ENCODE measurements at regions not wholly inside any gene's neighbourhood (a gene's known extent, or its start where the extent isn't known, plus 50 kb on each side); places are given as distances from the start of the nearest gene placed in this dataset.

- no peak for TF ChIP-seq CTCF (conservative IDR thresholded peaks at IDR 0.05; ENCODE audit: low read depth, low read length)
- DNase-seq (ENCODE audit: low read depth), result no peak
- H3K4me3 ChIP-seq (ENCODE audit: low read depth, low read length), result no peak overlapping the region
Observed at GRCh38 chrY:7807516-7807870, 895.9 kb upstream of the AMELY start.

GRCh38 chrY:7806592-7807515, 895.3 kb upstream of the AMELY start:
- no peak for TF ChIP-seq CTCF (conservative IDR thresholded peaks at IDR 0.05; ENCODE audit: low read depth, low read length)
- DNase-seq (ENCODE audit: low read depth), result no peak
- H3K4me3 ChIP-seq (ENCODE audit: low read depth, low read length), result no peak overlapping the region

- no peak overlapping the region for H3K4me3 ChIP-seq (ENCODE audit: low read depth, low read length)
- TF ChIP-seq CTCF (conservative IDR thresholded peaks at IDR 0.05; ENCODE audit: low read depth, low read length), result no peak
- no peak for DNase-seq (ENCODE audit: low read depth)
Observed at GRCh38 chrY:7805624-7806023, 894.1 kb upstream of the AMELY start.

GRCh38 chrY:7803737-7804136, 892.2 kb upstream of the AMELY start:
- DNase-seq (ENCODE audit: low read depth), result no peak
- no peak overlapping the region for H3K4me3 ChIP-seq (ENCODE audit: low read depth, low read length)
- no peak for TF ChIP-seq CTCF (conservative IDR thresholded peaks at IDR 0.05; ENCODE audit: low read depth, low read length)

GRCh38 chrY:7796128-7796527, 884.6 kb upstream of the AMELY start:
- DNase-seq (ENCODE audit: low read depth), result no peak
- TF ChIP-seq CTCF (conservative IDR thresholded peaks at IDR 0.05; ENCODE audit: low read depth, low read length), result no peak
- H3K4me3 ChIP-seq (ENCODE audit: low read depth, low read length), result no peak overlapping the region

- peak; percentile 12 for DNase-seq (ENCODE audit: low read depth)
- TF ChIP-seq CTCF (conservative IDR thresholded peaks at IDR 0.05; ENCODE audit: low read depth, low read length), result no peak
- H3K4me3 ChIP-seq (ENCODE audit: low read depth, low read length), result no peak overlapping the region
Observed at GRCh38 chrY:7794441-7794840, 882.9 kb upstream of the AMELY start.

- no peak for TF ChIP-seq CTCF (conservative IDR thresholded peaks at IDR 0.05; ENCODE audit: low read depth, low read length)
- H3K4me3 ChIP-seq (ENCODE audit: low read depth, low read length), result no peak overlapping the region
- DNase-seq (ENCODE audit: low read depth), result no peak
Observed at GRCh38 chrY:7793989-7794388, 882.4 kb upstream of the AMELY start.

All from epithelial cell of proximal tubule (primary cell).